AG09309 (cell line): ENCODE measurements at regions not wholly inside any gene's neighbourhood (a gene's known extent, or its start where the extent isn't known, plus 50 kb on each side); places are given as distances from the start of the nearest gene placed in this dataset.

ENCODE experiments used
- DNase-seq: peaks from one replicate; pipeline ENCODE4 v3.0.0-alpha.2; 2010; ENCODE audit warnings: low read depth
- H3K4me3 ChIP-seq: 2 replicates; pipeline ENCODE4 v1.5.1; 2011; ENCODE audit warnings: mild to moderate bottlenecking, low read depth, low read length, moderate library complexity; ENCODE audit not compliant: control insufficient read depth
- CTCF ChIP-seq: IDR thresholded peaks from 2 replicates; pipeline ENCODE4 v1.5.1; 2011; ENCODE audit warnings: mild to moderate bottlenecking, low read depth, low read length, inconsistent platforms; ENCODE audit not compliant: insufficient read depth, control insufficient read depth; ENCODE audit errors: missing control alignments

GRCh38 chrX:121102101-121102500, 54.7 kb downstream of the GLUD2 start:
- H3K4me3 ChIP-seq = no peak overlapping the region
- DNase-seq = no peak
- TF ChIP-seq CTCF = no peak

- no peak overlapping the region for H3K4me3 ChIP-seq
- no peak for TF ChIP-seq CTCF
- no peak for DNase-seq
These were observed 56.0 kb downstream of the GLUD2 start for GRCh38 chrX:121103381-121103780.

- no peak for TF ChIP-seq CTCF
These were observed 59.2 kb downstream of the GLUD2 start for GRCh38 chrX:121106484-121107235.

GRCh38 chrX:121109986-121110385, 62.6 kb downstream of the GLUD2 start:
- no peak for DNase-seq
- no peak for TF ChIP-seq CTCF
- H3K4me3 ChIP-seq = no peak overlapping the region

More at GRCh38 chrX:121106484-121107235, 59.2 kb downstream of the GLUD2 start:
- no peak overlapping the region for H3K4me3 ChIP-seq
- DNase-seq = no peak

GRCh38 chrX:121110536-121110935, 63.1 kb downstream of the GLUD2 start:
- no peak for TF ChIP-seq CTCF
- no peak for DNase-seq
- H3K4me3 ChIP-seq = no peak overlapping the region

GRCh38 chrX:121114691-121115090, 67.3 kb downstream of the GLUD2 start:
- DNase-seq = no peak
- no peak overlapping the region for H3K4me3 ChIP-seq
- TF ChIP-seq CTCF = no peak
